AG04449 (cell line): ENCODE measurements at regions not wholly inside any gene's neighbourhood (a gene's known extent, or its start where the extent isn't known, plus 50 kb on each side); places are given as distances from the start of the nearest gene placed in this dataset.
A peak's percentile ranks its signal among the peaks of the same experiment; 100 is the strongest.

Experiments
- CTCF ChIA-PET: fragments of 350-600 bp; formaldehyde crosslinking; extraction: SDS; loops from one replicate; lab custom pipeline; 2021; ENCODE audit warnings: antibody characterized with exemption; lab: Yijun Ruan, JAX
- POLR2A ChIA-PET: fragments of 400-600, 350-600 bp; formaldehyde crosslinking; extraction: SDS; loops from one replicate; lab custom pipeline; 2020; ENCODE audit warnings: antibody characterized with exemption, inconsistent platforms; lab: Yijun Ruan, JAX
- DNase-seq: peaks from one replicate; pipeline ENCODE4 v3.0.0-alpha.2; 2010; ENCODE audit warnings: low read depth, low spot score
- H3K4me3 ChIP-seq: 2 replicates; pipeline ENCODE4 v1.5.1; 2011; ENCODE audit warnings: low read depth, mild to moderate bottlenecking, control low read depth, low read length
- CTCF ChIP-seq: IDR thresholded peaks from one replicate; pipeline ENCODE4 v1.5.1; 2011; ENCODE audit warnings: mild to moderate bottlenecking, moderate library complexity, low read length, control low read depth, inconsistent platforms; ENCODE audit not compliant: insufficient read depth; ENCODE audit errors: missing control alignments

- ChIA-PET POLR2A (no interaction called here), CTCF (no interaction called here)
- no peak overlapping the region for H3K4me3 ChIP-seq
- no peak for DNase-seq
- TF ChIP-seq CTCF = no peak
These were observed 164.4 kb downstream of the IRS2 start for GRCh38 chr13:109622006-109622405.

GRCh38 chr13:109615721-109616420 is 170.5 kb downstream of the IRS2 start:
- no peak overlapping the region for H3K4me3 ChIP-seq
- ChIA-PET CTCF (no interaction called here), POLR2A (no interaction called here)
- no peak for DNase-seq
- no peak for TF ChIP-seq CTCF

GRCh38 chr13:109611912-109612691 is 174.3 kb downstream of the IRS2 start:
- CTCF ChIA-PET = no interaction called here

GRCh38 chr13:109610517-109610916 is 175.9 kb downstream of the IRS2 start:
- DNase-seq = no peak
- peak; percentile 36 for TF ChIP-seq CTCF
- no peak overlapping the region for H3K4me3 ChIP-seq
- ChIA-PET POLR2A (no interaction called here), CTCF (interaction anchor here (0.5 to 1.5 kb wide), 5 partner anchors 9 to 650 kb away, joined by 3 to 4 read pairs (median 3); no protein-coding TSS in a partner anchor)

More at GRCh38 chr13:109611912-109612691, 174.3 kb downstream of the IRS2 start:
- POLR2A ChIA-PET = no interaction called here
- DNase-seq = no peak
- no peak for TF ChIP-seq CTCF
- no peak overlapping the region for H3K4me3 ChIP-seq

- ChIA-PET CTCF (no interaction called here), POLR2A (no interaction called here)
- no peak for DNase-seq
- no peak for TF ChIP-seq CTCF
- H3K4me3 ChIP-seq = no peak overlapping the region
These were observed 177.9 kb downstream of the IRS2 start for GRCh38 chr13:109608503-109608902.

- ChIA-PET POLR2A (no interaction called here), CTCF (no interaction called here)
- no peak for DNase-seq
- H3K4me3 ChIP-seq = no peak overlapping the region
- no peak for TF ChIP-seq CTCF
These were observed 178.3 kb downstream of the IRS2 start for GRCh38 chr13:109608059-109608458.
